ENCODE measurements at regions not wholly inside any gene's neighbourhood (a gene's known extent, or its start where the extent isn't known, plus 50 kb on each side); places are given as distances from the start of the nearest gene placed in this dataset.

DNA sequence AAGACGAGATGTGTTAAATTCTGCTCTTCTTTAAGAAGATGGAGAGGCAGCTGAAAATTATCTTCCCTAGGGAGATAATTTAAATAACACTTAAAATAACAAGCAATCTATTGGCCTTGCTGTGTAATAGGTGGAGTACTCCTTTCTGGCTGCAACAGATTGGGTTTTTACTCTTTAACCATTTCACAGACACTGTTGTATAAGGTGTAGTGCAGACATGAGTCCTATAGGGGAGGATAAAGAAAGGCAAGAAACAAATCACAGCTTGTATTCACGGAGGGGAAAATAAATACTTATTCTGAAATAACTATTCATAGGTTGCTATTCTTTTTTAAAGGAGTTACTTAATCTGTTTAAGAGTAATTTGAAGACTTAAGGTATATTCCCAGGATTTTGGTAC is 252.0 kb downstream of the ZPLD1 start:
- TF ChIP-seq POLR2A (IDR thresholded peaks at IDR 0.05) (no peak), CTCF (IDR thresholded peaks at IDR 0.05) (no peak)
